ENCODE measurements at regions not wholly inside any gene's neighbourhood (a gene's known extent, or its start where the extent isn't known, plus 50 kb on each side); places are given as distances from the start of the nearest gene placed in this dataset.

- DNase-seq (ENCODE audit: low read depth in 1 of 2, low spot score in 1 of 2): no peak
- Histone ChIP-seq H3K27ac (replicated peaks) (no peak overlapping the region), H3K27me3 (ENCODE audit: insufficient read depth, poor library complexity, severe bottlenecking) (no peaks in the 10 kb centered on the region), H3K4me3 (replicated peaks; ENCODE audit: insufficient read depth, low read length) (no peak overlapping the region)
- TF ChIP-seq CTCF (IDR thresholded peaks at IDR 0.05; ENCODE audit: insufficient read depth, low read length): no peak
- no peak for TF ChIP-seq SPI1 (IDR thresholded peaks at IDR 0.05; ENCODE audit: borderline replicate concordance, low read depth)
- no peak for TF ChIP-seq POLR2AphosphoS5 (IDR thresholded peaks at IDR 0.05; ENCODE audit: low read depth)
- TF ChIP-seq REST (IDR thresholded peaks at IDR 0.05; ENCODE audit: insufficient replicate concordance, low read depth): no peak
- no peak for TF ChIP-seq GABPA (IDR thresholded peaks at IDR 0.05; ENCODE audit: low read depth)
These were observed 265.9 kb downstream of the EMP1 start for GRCh38 chr12:13462450-13462849.

GRCh38 chr12:13455778-13456144, 259.2 kb downstream of the EMP1 start:
- TF ChIP-seq GABPA (IDR thresholded peaks at IDR 0.05; ENCODE audit: low read depth) (no peak), REST (IDR thresholded peaks at IDR 0.05; ENCODE audit: insufficient replicate concordance, low read depth) (no peak), POLR2AphosphoS5 (IDR thresholded peaks at IDR 0.05; ENCODE audit: low read depth) (no peak), CTCF (IDR thresholded peaks at IDR 0.05; ENCODE audit: insufficient read depth, low read length) (no peak), SPI1 (IDR thresholded peaks at IDR 0.05; ENCODE audit: borderline replicate concordance, low read depth) (no peak)
- Histone ChIP-seq H3K27me3 (ENCODE audit: insufficient read depth, poor library complexity, severe bottlenecking) (no peaks in the 10 kb centered on the region), H3K4me3 (replicated peaks; ENCODE audit: insufficient read depth, low read length) (no peak overlapping the region), H3K27ac (replicated peaks) (no peak overlapping the region)
- no peak for DNase-seq (ENCODE audit: low read depth in 1 of 2, low spot score in 1 of 2)

- no peaks in the 10 kb centered on the region for H3K27me3 ChIP-seq (ENCODE audit: insufficient read depth, poor library complexity, severe bottlenecking)
- TF ChIP-seq SPI1 (IDR thresholded peaks at IDR 0.05; ENCODE audit: borderline replicate concordance, low read depth) (no peak), CTCF (IDR thresholded peaks at IDR 0.05; ENCODE audit: insufficient read depth, low read length) (no peak), GABPA (IDR thresholded peaks at IDR 0.05; ENCODE audit: low read depth) (no peak), POLR2AphosphoS5 (IDR thresholded peaks at IDR 0.05; ENCODE audit: low read depth) (no peak)
- no peak overlapping the region for H3K27ac ChIP-seq (replicated peaks)
- no peak overlapping the region for H3K4me3 ChIP-seq (replicated peaks; ENCODE audit: insufficient read depth, low read length)
- no peak for DNase-seq (ENCODE audit: low read depth in 1 of 2, low spot score in 1 of 2)
These were observed 258.7 kb downstream of the EMP1 start for GRCh38 chr12:13454991-13455777.
